ENCODE measurements at regions not wholly inside any gene's neighbourhood (a gene's known extent, or its start where the extent isn't known, plus 50 kb on each side); places are given as distances from the start of the nearest gene placed in this dataset.

DNA sequence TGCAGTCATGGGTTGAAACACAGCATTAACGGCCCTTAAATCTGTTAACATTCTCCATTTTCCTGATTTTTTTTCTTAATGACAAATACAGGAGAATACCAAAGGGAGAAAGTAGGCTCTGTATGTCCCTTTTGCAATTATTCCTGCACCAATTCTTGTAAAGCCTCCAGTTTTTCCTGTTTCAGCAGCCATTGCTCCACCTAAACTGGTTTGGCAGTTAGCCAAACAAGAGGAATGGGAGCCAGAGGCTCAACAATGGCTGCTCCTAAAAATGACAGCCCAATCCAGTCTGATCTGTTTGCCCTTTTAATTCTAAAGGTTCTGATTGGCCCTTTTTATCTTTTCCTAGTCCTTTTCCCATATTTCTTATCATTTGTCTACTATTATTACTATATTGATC is 284.2 kb upstream of the SGK1 start:
- Histone ChIP-seq H2AFZ (ENCODE audit: low read length) (no peak overlapping the region), H3K36me3 (ENCODE audit: insufficient read depth, low read length) (no peaks in the 10 kb centered on the region), H3K79me2 (ENCODE audit: insufficient read depth, low read length) (no peaks in the 10 kb centered on the region), H3K4me2 (ENCODE audit: low read depth, low read length, poor library complexity, severe bottlenecking) (no peak overlapping the region), H3K27me3 (ENCODE audit: insufficient read depth, low read length, poor library complexity, severe bottlenecking) (no peaks in the 10 kb centered on the region), H3K4me1 (ENCODE audit: insufficient read depth, low read length, poor library complexity, severe bottlenecking) (no peaks in the 10 kb centered on the region), H4K20me1 (ENCODE audit: insufficient read depth, low read length, poor library complexity, severe bottlenecking) (no peaks in the 10 kb centered on the region), H3F3A (ENCODE audit: low read depth) (no peaks in the 10 kb centered on the region), H3K4me3 (ENCODE audit: low read length, poor library complexity, severe bottlenecking) (no peak overlapping the region), H3K9me3 (ENCODE audit: insufficient read depth, low read depth, low read length) (peaks cover 6% of the 10 kb centered on the region; the same call in 1 of the 2 replicates), H3K9me2 (replicated peaks; ENCODE audit: low read depth, low read length) (no peaks in the 10 kb centered on the region), H3K9ac (ENCODE audit: low read depth, low read length, poor library complexity, severe bottlenecking) (no peak overlapping the region)
- TF ChIP-seq, protein P1, sequence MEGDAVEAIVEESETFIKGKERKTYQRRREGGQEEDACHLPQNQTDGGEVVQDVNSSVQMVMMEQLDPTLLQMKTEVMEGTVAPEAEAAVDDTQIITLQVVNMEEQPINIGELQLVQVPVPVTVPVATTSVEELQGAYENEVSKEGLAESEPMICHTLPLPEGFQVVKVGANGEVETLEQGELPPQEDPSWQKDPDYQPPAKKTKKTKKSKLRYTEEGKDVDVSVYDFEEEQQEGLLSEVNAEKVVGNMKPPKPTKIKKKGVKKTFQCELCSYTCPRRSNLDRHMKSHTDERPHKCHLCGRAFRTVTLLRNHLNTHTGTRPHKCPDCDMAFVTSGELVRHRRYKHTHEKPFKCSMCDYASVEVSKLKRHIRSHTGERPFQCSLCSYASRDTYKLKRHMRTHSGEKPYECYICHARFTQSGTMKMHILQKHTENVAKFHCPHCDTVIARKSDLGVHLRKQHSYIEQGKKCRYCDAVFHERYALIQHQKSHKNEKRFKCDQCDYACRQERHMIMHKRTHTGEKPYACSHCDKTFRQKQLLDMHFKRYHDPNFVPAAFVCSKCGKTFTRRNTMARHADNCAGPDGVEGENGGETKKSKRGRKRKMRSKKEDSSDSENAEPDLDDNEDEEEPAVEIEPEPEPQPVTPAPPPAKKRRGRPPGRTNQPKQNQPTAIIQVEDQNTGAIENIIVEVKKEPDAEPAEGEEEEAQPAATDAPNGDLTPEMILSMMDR (conservative IDR thresholded peaks at IDR 0.05; ENCODE audit: low read length) = no peak
- no peak for TF ChIP-seq EZH2phosphoT487 (IDR thresholded peaks at IDR 0.05; ENCODE audit: borderline replicate concordance)

DNA sequence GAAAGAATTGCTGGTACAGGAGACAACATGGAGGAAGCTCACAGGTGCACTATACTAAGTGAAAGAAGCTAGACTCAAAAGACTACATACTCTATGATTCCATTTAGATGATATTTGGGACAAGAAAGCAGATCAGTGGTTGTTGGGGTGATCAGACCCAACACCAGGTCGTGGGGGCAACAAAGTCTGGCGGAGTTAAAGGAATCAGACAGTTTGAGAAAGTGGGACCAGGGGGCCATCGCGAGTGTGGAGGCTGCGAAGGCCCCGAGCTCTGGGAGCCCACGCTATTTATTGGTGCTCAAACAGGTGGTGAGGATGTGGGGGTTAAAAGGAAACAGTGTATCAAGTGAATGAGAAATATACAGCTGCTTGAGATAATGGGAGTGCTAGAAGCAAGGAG is 282.8 kb upstream of the SGK1 start:
- H4K20me1 ChIP-seq (ENCODE audit: insufficient read depth, low read length, poor library complexity, severe bottlenecking) = no peaks in the 10 kb centered on the region
- no peak overlapping the region for H2AFZ ChIP-seq (ENCODE audit: low read length)
- no peak overlapping the region for H3K9ac ChIP-seq (ENCODE audit: low read depth, low read length, poor library complexity, severe bottlenecking)
- H3K79me2 ChIP-seq (ENCODE audit: insufficient read depth, low read length) = no peaks in the 10 kb centered on the region
- H3K9me2 ChIP-seq (replicated peaks; ENCODE audit: low read depth, low read length) = no peaks in the 10 kb centered on the region
- no peaks in the 10 kb centered on the region for H3K27me3 ChIP-seq (ENCODE audit: insufficient read depth, low read length, poor library complexity, severe bottlenecking)
- TF ChIP-seq, protein P1 (conservative IDR thresholded peaks at IDR 0.05; ENCODE audit: low read length) = no peak
- TF ChIP-seq EZH2phosphoT487 (IDR thresholded peaks at IDR 0.05; ENCODE audit: borderline replicate concordance) = no peak
- no peaks in the 10 kb centered on the region for H3F3A ChIP-seq (ENCODE audit: low read depth)
- H3K9me3 ChIP-seq (ENCODE audit: insufficient read depth, low read depth, low read length) = peaks cover 6% of the 10 kb centered on the region; the same call in 1 of the 2 replicates
- no peak overlapping the region for H3K4me3 ChIP-seq (ENCODE audit: low read length, poor library complexity, severe bottlenecking)
- H3K36me3 ChIP-seq (ENCODE audit: insufficient read depth, low read length) = no peaks in the 10 kb centered on the region
- no peaks in the 10 kb centered on the region for H3K4me1 ChIP-seq (ENCODE audit: insufficient read depth, low read length, poor library complexity, severe bottlenecking)
- H3K4me2 ChIP-seq (ENCODE audit: low read depth, low read length, poor library complexity, severe bottlenecking) = no peak overlapping the region

DNA sequence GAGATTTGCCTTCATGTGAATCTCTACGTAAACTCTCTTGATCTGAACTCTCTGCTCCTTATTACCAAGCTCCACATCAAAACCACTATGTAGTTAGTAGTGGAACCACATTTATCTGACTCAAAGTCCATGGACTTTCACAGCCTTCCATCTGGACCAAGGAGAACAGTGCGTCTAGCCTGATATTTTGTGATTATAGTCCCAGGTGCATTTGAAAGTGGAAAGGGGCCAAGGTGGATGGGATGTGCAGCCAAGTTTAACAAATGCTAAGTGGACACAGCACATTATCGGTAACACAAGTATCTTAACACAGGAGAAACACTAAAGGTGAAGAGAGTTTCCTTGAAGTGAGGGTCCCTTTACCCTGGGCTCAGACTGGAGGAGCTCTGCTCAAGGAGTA is 281.2 kb upstream of the SGK1 start:
- Histone ChIP-seq H3K4me3 (ENCODE audit: low read length, poor library complexity, severe bottlenecking) (no peak overlapping the region), H3K9me3 (ENCODE audit: insufficient read depth, low read depth, low read length) (peaks cover 6% of the 10 kb centered on the region; the same call in 1 of the 2 replicates), H3K9ac (ENCODE audit: low read depth, low read length, poor library complexity, severe bottlenecking) (no peak overlapping the region), H3F3A (ENCODE audit: low read depth) (no peaks in the 10 kb centered on the region), H3K4me2 (ENCODE audit: low read depth, low read length, poor library complexity, severe bottlenecking) (no peak overlapping the region), H3K36me3 (ENCODE audit: insufficient read depth, low read length) (no peaks in the 10 kb centered on the region), H2AFZ (ENCODE audit: low read length) (no peak overlapping the region), H3K4me1 (ENCODE audit: insufficient read depth, low read length, poor library complexity, severe bottlenecking) (no peaks in the 10 kb centered on the region), H3K27me3 (ENCODE audit: insufficient read depth, low read length, poor library complexity, severe bottlenecking) (no peaks in the 10 kb centered on the region), H4K20me1 (ENCODE audit: insufficient read depth, low read length, poor library complexity, severe bottlenecking) (no peaks in the 10 kb centered on the region), H3K9me2 (replicated peaks; ENCODE audit: low read depth, low read length) (no peaks in the 10 kb centered on the region), H3K79me2 (ENCODE audit: insufficient read depth, low read length) (no peaks in the 10 kb centered on the region)
- no peak for TF ChIP-seq EZH2phosphoT487 (IDR thresholded peaks at IDR 0.05; ENCODE audit: borderline replicate concordance)
- TF ChIP-seq, protein P1 (conservative IDR thresholded peaks at IDR 0.05; ENCODE audit: low read length) = no peak

Measured in Loucy (cell line).